ENCODE measurements at regions not wholly inside any gene's neighbourhood (a gene's known extent, or its start where the extent isn't known, plus 50 kb on each side); places are given as distances from the start of the nearest gene placed in this dataset.

- no peak for TF ChIP-seq CTCF (IDR thresholded peaks at IDR 0.05)
- TF ChIP-seq POLR2A (IDR thresholded peaks at IDR 0.05): no peak
These were observed 816.4 kb upstream of the AGA start for GRCh38 chr4:178258603-178259002.
